ENCODE measurements at regions not wholly inside any gene's neighbourhood (a gene's known extent, or its start where the extent isn't known, plus 50 kb on each side); places are given as distances from the start of the nearest gene placed in this dataset.

- H3K36me3 Mint-ChIP-seq (ENCODE audit: low read depth) = no peaks in the 10 kb centered on the region
- peaks cover 8% of the 10 kb centered on the region for H3K9me3 Mint-ChIP-seq
- no peak overlapping the region for H3K27ac Mint-ChIP-seq
- H3K4me1 Mint-ChIP-seq (ENCODE audit: low read depth) = no peaks in the 10 kb centered on the region
- no peaks in the 10 kb centered on the region for H3K27me3 Mint-ChIP-seq
- intact Hi-C loops (cut with micrococcal nuclease) = no loop called here
- H3K4me3 Mint-ChIP-seq = no peak overlapping the region
These were observed 387.5 kb downstream of the SLC4A3 start for GRCh38 chr2:220014961-220015360.

- intact Hi-C loops (cut with micrococcal nuclease) = no loop called here
- no peak overlapping the region for H3K27ac Mint-ChIP-seq
- H3K9me3 Mint-ChIP-seq = peaks cover 8% of the 10 kb centered on the region
- no peaks in the 10 kb centered on the region for H3K27me3 Mint-ChIP-seq
- no peaks in the 10 kb centered on the region for H3K36me3 Mint-ChIP-seq (ENCODE audit: low read depth)
- no peak overlapping the region for H3K4me3 Mint-ChIP-seq
- H3K4me1 Mint-ChIP-seq (ENCODE audit: low read depth) = no peaks in the 10 kb centered on the region
These were observed 388.1 kb downstream of the SLC4A3 start for GRCh38 chr2:220015576-220015975.

- Mint-ChIP-seq H3K9me3 (peaks cover 17% of the 10 kb centered on the region), H3K27me3 (no peaks in the 10 kb centered on the region), H3K4me1 (ENCODE audit: low read depth) (no peaks in the 10 kb centered on the region), H3K4me3 (no peak overlapping the region), H3K36me3 (ENCODE audit: low read depth) (no peaks in the 10 kb centered on the region), H3K27ac (no peak overlapping the region)
- intact Hi-C loops (cut with micrococcal nuclease) = no loop called here
These were observed 397.8 kb downstream of the SLC4A3 start for GRCh38 chr2:220025207-220025606.

- intact Hi-C loops (cut with micrococcal nuclease) = no loop called here
- H3K27ac Mint-ChIP-seq = no peak overlapping the region
These were observed 401.6 kb downstream of the SLC4A3 start for GRCh38 chr2:220029013-220029412.

GRCh38 chr2:220033546-220033945 is 406.1 kb downstream of the SLC4A3 start:
- no peaks in the 10 kb centered on the region for H3K36me3 Mint-ChIP-seq (ENCODE audit: low read depth)
- H3K27me3 Mint-ChIP-seq = no peaks in the 10 kb centered on the region
- intact Hi-C loops (cut with micrococcal nuclease) = no loop called here
- H3K27ac Mint-ChIP-seq = no peak overlapping the region
- H3K4me1 Mint-ChIP-seq (ENCODE audit: low read depth) = no peaks in the 10 kb centered on the region
- no peak overlapping the region for H3K4me3 Mint-ChIP-seq
- peaks cover 8% of the 10 kb centered on the region for H3K9me3 Mint-ChIP-seq

More at GRCh38 chr2:220029013-220029412, 401.6 kb downstream of the SLC4A3 start:
- H3K4me3 Mint-ChIP-seq = no peak overlapping the region
- no peaks in the 10 kb centered on the region for H3K4me1 Mint-ChIP-seq (ENCODE audit: low read depth)
- no peaks in the 10 kb centered on the region for H3K36me3 Mint-ChIP-seq (ENCODE audit: low read depth)
- no peaks in the 10 kb centered on the region for H3K27me3 Mint-ChIP-seq
- peaks cover 17% of the 10 kb centered on the region for H3K9me3 Mint-ChIP-seq

- Mint-ChIP-seq H3K27ac (no peak overlapping the region), H3K4me3 (no peak overlapping the region), H3K9me3 (no peaks in the 10 kb centered on the region), H3K36me3 (ENCODE audit: low read depth) (no peaks in the 10 kb centered on the region), H3K4me1 (ENCODE audit: low read depth) (no peaks in the 10 kb centered on the region), H3K27me3 (no peaks in the 10 kb centered on the region)
- intact Hi-C loops (cut with micrococcal nuclease) = no loop called here
These were observed 407.1 kb downstream of the SLC4A3 start for GRCh38 chr2:220034426-220035130.

- H3K4me1 Mint-ChIP-seq (ENCODE audit: low read depth) = no peaks in the 10 kb centered on the region
- H3K4me3 Mint-ChIP-seq = no peak overlapping the region
- H3K27me3 Mint-ChIP-seq = no peaks in the 10 kb centered on the region
- H3K9me3 Mint-ChIP-seq = no peaks in the 10 kb centered on the region
- intact Hi-C loops (cut with micrococcal nuclease) = no loop called here
- H3K36me3 Mint-ChIP-seq (ENCODE audit: low read depth) = no peaks in the 10 kb centered on the region
- H3K27ac Mint-ChIP-seq = no peak overlapping the region
These were observed 409.0 kb downstream of the SLC4A3 start for GRCh38 chr2:220036431-220036830.

- H3K9me3 Mint-ChIP-seq = no peaks in the 10 kb centered on the region
- no peak overlapping the region for H3K4me3 Mint-ChIP-seq
- no peak overlapping the region for H3K27ac Mint-ChIP-seq
- no peaks in the 10 kb centered on the region for H3K36me3 Mint-ChIP-seq (ENCODE audit: low read depth)
- H3K27me3 Mint-ChIP-seq = no peaks in the 10 kb centered on the region
- H3K4me1 Mint-ChIP-seq (ENCODE audit: low read depth) = no peaks in the 10 kb centered on the region
- intact Hi-C loops (cut with micrococcal nuclease) = no loop called here
These were observed 412.9 kb downstream of the SLC4A3 start for GRCh38 chr2:220040346-220040745.

- Mint-ChIP-seq H3K9me3 (no peaks in the 10 kb centered on the region), H3K27me3 (no peaks in the 10 kb centered on the region), H3K36me3 (ENCODE audit: low read depth) (no peaks in the 10 kb centered on the region), H3K4me3 (no peak overlapping the region), H3K27ac (no peak overlapping the region), H3K4me1 (ENCODE audit: low read depth) (no peaks in the 10 kb centered on the region)
- intact Hi-C loops (cut with micrococcal nuclease) = no loop called here
These were observed 414.0 kb downstream of the SLC4A3 start for GRCh38 chr2:220041447-220041846.

GRCh38 chr2:220043155-220043989 is 415.9 kb downstream of the SLC4A3 start:
- H3K9me3 Mint-ChIP-seq = no peaks in the 10 kb centered on the region
- intact Hi-C loops (cut with micrococcal nuclease) = no loop called here
- no peak overlapping the region for H3K27ac Mint-ChIP-seq
- no peak overlapping the region for H3K4me3 Mint-ChIP-seq
- no peaks in the 10 kb centered on the region for H3K4me1 Mint-ChIP-seq (ENCODE audit: low read depth)
- H3K27me3 Mint-ChIP-seq = no peaks in the 10 kb centered on the region
- H3K36me3 Mint-ChIP-seq (ENCODE audit: low read depth) = no peaks in the 10 kb centered on the region

- Mint-ChIP-seq H3K27ac (no peak overlapping the region), H3K36me3 (ENCODE audit: low read depth) (no peaks in the 10 kb centered on the region), H3K9me3 (no peaks in the 10 kb centered on the region), H3K4me3 (no peak overlapping the region), H3K4me1 (ENCODE audit: low read depth) (no peaks in the 10 kb centered on the region), H3K27me3 (no peaks in the 10 kb centered on the region)
- intact Hi-C loops (cut with micrococcal nuclease) = no loop called here
These were observed 416.5 kb downstream of the SLC4A3 start for GRCh38 chr2:220043990-220044335.

GRCh38 chr2:220044383-220044782 is 417.0 kb downstream of the SLC4A3 start:
- Mint-ChIP-seq H3K27ac (no peak overlapping the region), H3K36me3 (ENCODE audit: low read depth) (no peaks in the 10 kb centered on the region), H3K4me1 (ENCODE audit: low read depth) (no peaks in the 10 kb centered on the region), H3K27me3 (no peaks in the 10 kb centered on the region), H3K4me3 (no peak overlapping the region), H3K9me3 (no peaks in the 10 kb centered on the region)
- intact Hi-C loops (cut with micrococcal nuclease) = no loop called here

GRCh38 chr2:220046507-220046906 is 419.1 kb downstream of the SLC4A3 start:
- H3K4me3 Mint-ChIP-seq = no peak overlapping the region
- no peak overlapping the region for H3K27ac Mint-ChIP-seq
- H3K4me1 Mint-ChIP-seq (ENCODE audit: low read depth) = no peaks in the 10 kb centered on the region
- H3K9me3 Mint-ChIP-seq = no peaks in the 10 kb centered on the region
- no peaks in the 10 kb centered on the region for H3K36me3 Mint-ChIP-seq (ENCODE audit: low read depth)
- H3K27me3 Mint-ChIP-seq = no peaks in the 10 kb centered on the region
- intact Hi-C loops (cut with micrococcal nuclease) = no loop called here

- Mint-ChIP-seq H3K27me3 (no peaks in the 10 kb centered on the region), H3K4me3 (no peak overlapping the region), H3K4me1 (ENCODE audit: low read depth) (no peaks in the 10 kb centered on the region), H3K9me3 (peaks cover 9% of the 10 kb centered on the region), H3K27ac (no peak overlapping the region), H3K36me3 (ENCODE audit: low read depth) (no peaks in the 10 kb centered on the region)
- intact Hi-C loops (cut with micrococcal nuclease) = no loop called here
These were observed 424.3 kb downstream of the SLC4A3 start for GRCh38 chr2:220051716-220052115.
